Uterus (tissue), 2 donors: ENCODE measurements at regions not wholly inside any gene's neighbourhood (a gene's known extent, or its start where the extent isn't known, plus 50 kb on each side); places are given as distances from the start of the nearest gene placed in this dataset.

Source experiments
- CTCF ChIP-seq, 4 experiments: fragments of 200-600 bp in 2 of 4; fragments of 450-650 bp in 2 of 4; sonication (generic) in 2 of 4; IDR thresholded peaks; one replicate each; pipeline ENCODE4 v1.5.1; 2016 to 2019; ENCODE audit warnings: antibody characterized with exemption in 4 of 4, mild to moderate bottlenecking in 2 of 4, moderate library complexity in 1 of 4
- POLR2A ChIP-seq, 2 donors: fragments of 450-650 bp; IDR thresholded peaks; one replicate each; pipeline ENCODE4 v1.6.1; 2016; ENCODE audit warnings: antibody characterized with exemption in 2 of 2, mild to moderate bottlenecking in 1 of 2, moderate library complexity in 1 of 2

GRCh38 chr2:236823041-236823629 lies 253.5 kb downstream of the ACKR3 start:
- TF ChIP-seq CTCF (IDR thresholded peaks at IDR 0.05) (no peak), POLR2A (IDR thresholded peaks at IDR 0.05) (no peak)
